WI38 (cell line): ENCODE measurements at regions not wholly inside any gene's neighbourhood (a gene's known extent, or its start where the extent isn't known, plus 50 kb on each side); places are given as distances from the start of the nearest gene placed in this dataset.

Source experiments
- H3K4me3 ChIP-seq: 2 replicates; pipeline ENCODE4 v1.5.1; 2011; ENCODE audit warnings: low read depth, mild to moderate bottlenecking, control low read depth, low read length
- CTCF ChIP-seq: IDR thresholded peaks from 2 replicates; pipeline ENCODE4 v1.5.1; 2012; ENCODE audit warnings: low read depth, mild to moderate bottlenecking, control low read depth, low read length

DNA sequence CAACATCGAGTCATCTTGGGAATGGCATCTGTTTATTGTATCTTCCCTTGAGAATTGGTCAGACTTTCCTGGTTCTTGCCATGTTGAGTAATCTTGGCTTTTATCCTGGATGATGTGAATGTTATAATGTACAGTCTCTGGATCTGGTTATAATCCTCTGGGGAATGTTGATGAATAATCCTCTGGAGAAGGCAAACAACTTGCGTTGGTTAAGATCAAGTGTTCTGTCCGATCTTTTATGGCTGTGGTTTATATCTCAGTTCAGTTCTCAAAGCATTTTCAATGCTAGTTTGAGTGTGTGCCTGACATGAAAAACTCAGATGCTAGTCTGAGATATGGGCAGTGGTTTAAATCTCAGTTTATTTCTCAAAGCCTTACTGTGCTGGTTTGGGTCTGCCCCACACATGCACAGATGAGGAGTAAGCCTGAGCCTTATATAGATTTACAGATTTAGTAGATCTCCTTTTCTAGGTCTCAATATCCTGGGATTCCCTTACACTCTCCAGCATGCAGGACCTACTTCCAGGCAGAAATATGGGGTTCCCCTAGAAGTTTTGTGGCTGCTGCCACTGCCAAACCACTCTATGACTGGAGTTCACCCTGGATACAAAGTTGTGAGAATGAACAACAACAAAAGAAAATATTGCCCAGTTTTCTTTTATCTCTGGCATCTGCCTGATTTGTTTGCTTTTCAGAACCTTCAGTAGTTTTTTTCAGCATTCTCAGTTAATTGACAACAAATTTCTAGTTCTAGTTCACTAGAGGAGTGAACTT is 191.8 kb upstream of the MAN1A1 start:
- TF ChIP-seq CTCF, result no peak
- no peak overlapping the region for H3K4me3 ChIP-seq

DNA sequence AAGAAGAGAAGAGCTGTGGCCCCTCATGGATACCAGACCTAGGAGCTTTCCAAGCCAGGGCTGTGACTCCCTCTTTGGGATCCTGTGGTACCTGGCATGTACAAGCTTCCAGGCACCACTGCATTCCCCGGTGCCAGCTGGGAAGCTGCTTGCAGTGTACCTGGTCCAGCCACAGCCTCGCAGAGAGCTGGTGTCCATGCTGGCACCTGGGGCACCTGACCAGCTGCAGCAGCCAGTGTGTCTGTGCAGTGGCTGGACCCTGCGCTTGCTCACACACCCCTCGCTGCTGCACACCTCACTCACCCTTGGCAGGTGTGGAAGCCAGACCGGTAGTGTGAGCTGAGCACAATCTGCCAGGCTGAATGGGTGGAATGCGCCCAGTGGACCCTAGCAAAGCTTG is 190.9 kb upstream of the MAN1A1 start:
- H3K4me3 ChIP-seq, result no peak overlapping the region
- TF ChIP-seq CTCF, result no peak

GRCh38 chr6:119539066-119539746 is 189.6 kb upstream of the MAN1A1 start:
- no peak overlapping the region for H3K4me3 ChIP-seq
- TF ChIP-seq CTCF, result no peak

DNA sequence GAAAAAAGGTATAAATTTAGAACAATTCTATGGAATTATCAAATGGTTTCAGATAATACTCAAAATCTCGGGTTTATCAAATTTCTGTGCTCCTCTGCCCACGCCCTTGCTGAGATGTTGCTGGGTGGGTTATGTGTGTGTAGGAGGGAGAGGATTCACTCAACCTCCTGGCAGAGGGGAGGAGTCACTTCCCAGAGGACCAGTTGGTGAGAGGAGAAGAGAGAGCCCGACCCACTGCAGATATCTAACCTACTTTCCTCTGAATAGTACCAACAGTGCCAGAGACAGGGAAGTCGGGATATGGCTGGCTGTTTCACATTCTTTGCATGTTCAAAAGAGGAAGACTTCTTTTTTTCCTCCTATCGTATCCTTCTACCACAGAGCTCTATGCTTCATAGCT is 187.1 kb upstream of the MAN1A1 start:
- TF ChIP-seq CTCF, result no peak
- H3K4me3 ChIP-seq, result no peak overlapping the region

GRCh38 chr6:119535332-119535731 is 185.8 kb upstream of the MAN1A1 start:
- H3K4me3 ChIP-seq, result no peak overlapping the region
- TF ChIP-seq CTCF, result no peak

DNA sequence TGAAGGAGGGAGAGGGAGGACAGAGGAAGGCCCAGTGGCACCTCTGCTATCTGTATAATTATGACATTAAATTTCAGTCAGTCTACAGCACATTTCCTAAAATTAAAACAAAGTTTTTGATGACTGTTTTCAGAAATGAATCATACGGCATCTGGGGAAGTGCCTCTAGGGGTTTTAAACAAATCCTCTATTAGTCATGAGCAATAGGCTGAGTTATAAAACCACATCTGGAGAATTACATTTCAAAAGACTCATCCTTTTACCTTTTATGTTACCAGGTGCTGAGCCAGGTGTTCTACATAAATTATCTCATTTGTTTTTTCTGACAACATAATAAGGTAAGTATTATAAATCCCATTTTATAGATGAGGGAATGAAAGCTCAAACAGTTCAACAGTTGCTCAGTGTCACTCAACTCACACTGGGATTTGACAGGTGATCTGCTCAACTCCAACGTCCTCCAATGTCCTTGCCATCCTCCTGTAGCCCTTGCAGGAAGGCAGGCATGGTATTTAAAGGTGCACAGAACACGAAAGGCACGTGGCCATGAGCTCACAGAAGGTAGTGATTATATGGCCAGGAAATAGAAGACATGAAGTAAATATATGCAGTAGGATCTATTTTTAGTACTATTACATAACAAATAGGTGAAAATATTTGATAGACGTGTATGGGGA is 184.2 kb upstream of the MAN1A1 start:
- no peak for TF ChIP-seq CTCF
- H3K4me3 ChIP-seq, result no peak overlapping the region

DNA sequence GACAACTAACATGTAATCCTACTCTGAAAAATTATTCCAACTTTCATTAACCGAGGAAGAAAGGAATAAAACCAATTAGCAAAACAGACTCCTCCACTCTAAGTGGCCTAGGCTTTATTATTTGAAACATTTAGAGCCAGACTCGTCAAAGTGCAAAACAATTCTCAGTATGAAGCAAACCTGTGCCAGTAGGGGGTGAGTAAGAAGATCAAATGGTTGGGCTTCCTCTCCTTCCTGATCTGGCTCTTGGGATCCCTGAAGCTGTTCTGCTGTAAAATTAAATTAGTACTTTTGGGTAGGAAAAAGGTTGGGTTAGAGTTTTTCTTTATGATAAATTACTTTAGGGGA is 177.6 kb upstream of the MAN1A1 start:
- H3K4me3 ChIP-seq, result no peak overlapping the region
- TF ChIP-seq CTCF, result no peak
